ENCODE measurements at regions not wholly inside any gene's neighbourhood (a gene's known extent, or its start where the extent isn't known, plus 50 kb on each side); places are given as distances from the start of the nearest gene placed in this dataset.
A peak's percentile ranks its signal among the peaks of the same experiment; 100 is the strongest.
"Not testable (repeated sequence)": the region's sequence is repeated elsewhere in the genome, so short reads cannot be mapped to it uniquely, and the experiment has no call there.

DNA sequence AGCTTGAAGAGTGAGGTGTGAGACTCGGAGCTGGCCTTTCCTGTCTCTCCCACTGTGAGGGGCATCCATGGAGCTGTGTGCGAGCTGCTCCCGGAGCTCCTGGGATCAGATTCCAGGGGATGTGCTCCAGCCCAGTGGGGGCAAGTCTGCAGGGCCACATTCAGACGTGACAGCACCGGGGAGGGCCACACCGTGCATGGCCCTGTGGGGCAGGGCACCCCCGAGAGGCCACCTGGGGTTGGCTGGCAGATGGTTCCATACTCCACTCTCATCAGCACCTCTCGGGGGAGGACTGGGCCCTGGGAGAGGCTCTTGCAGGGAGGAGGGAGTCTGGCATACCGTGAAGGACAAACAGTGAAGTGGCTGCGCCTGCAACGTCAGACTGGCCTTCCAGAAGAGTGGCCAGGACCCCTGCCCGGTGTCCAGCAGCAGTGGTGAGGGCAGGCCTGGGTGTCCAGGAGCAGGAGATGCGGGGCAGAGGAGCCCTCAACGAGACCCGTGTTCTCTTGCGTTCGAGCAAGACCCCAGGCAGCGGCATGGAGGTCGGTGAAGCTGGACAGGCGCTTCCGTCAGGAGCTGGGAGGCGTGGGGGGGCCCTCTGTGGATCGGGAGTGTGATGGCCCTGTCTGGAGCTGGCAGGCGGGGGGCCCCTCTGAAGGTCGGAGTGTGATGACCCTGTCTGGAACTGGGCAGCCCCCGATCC lies 84.3 kb downstream of the ASB1 start:
- no peak overlapping the region for H3K27ac ChIP-seq

GRCh38 chr2:238511614-238511950 lies 84.9 kb downstream of the ASB1 start:
- Histone ChIP-seq H3K4me3 (no peak overlapping the region), H3K36me3 (no peaks in the 10 kb centered on the region), H3K9me3 (no peaks in the 10 kb centered on the region), H3K27ac (no peak overlapping the region), H3K4me1 (no peaks in the 10 kb centered on the region), H3K27me3 (no peaks in the 10 kb centered on the region)
- 91 to 92% methylated on average over 10 of the region's 10 CpGs for WGBS, 2 donors
- DNase-seq (peak in 1 of 6 donors; percentile 35), ATAC-seq (no peak), FAIRE-seq (no peak)
- intact Hi-C loops (cut with DNase I) = no loop called here
- TF ChIP-seq, protein P1, sequence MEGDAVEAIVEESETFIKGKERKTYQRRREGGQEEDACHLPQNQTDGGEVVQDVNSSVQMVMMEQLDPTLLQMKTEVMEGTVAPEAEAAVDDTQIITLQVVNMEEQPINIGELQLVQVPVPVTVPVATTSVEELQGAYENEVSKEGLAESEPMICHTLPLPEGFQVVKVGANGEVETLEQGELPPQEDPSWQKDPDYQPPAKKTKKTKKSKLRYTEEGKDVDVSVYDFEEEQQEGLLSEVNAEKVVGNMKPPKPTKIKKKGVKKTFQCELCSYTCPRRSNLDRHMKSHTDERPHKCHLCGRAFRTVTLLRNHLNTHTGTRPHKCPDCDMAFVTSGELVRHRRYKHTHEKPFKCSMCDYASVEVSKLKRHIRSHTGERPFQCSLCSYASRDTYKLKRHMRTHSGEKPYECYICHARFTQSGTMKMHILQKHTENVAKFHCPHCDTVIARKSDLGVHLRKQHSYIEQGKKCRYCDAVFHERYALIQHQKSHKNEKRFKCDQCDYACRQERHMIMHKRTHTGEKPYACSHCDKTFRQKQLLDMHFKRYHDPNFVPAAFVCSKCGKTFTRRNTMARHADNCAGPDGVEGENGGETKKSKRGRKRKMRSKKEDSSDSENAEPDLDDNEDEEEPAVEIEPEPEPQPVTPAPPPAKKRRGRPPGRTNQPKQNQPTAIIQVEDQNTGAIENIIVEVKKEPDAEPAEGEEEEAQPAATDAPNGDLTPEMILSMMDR (IDR thresholded peaks at IDR 0.05) = no peak

More for the DNA sequence above, 84.3 kb downstream of the ASB1 start:
- peak in 2 of 6 donors; percentile 45 to 58 for DNase-seq
- intact Hi-C loops (cut with DNase I) = no loop called here
- WGBS, 2 donors = 82 to 89% methylated on average over 26 of the region's 26 CpGs
- Histone ChIP-seq H3K27me3 (no peaks in the 10 kb centered on the region), H3K9me3 (no peaks in the 10 kb centered on the region), H3K4me1 (no peaks in the 10 kb centered on the region), H3K4me3 (no peak overlapping the region), H3K36me3 (no peaks in the 10 kb centered on the region)
- no peak for ATAC-seq
- no peak for FAIRE-seq
- TF ChIP-seq, protein P1 (IDR thresholded peaks at IDR 0.05) = no peak

DNA sequence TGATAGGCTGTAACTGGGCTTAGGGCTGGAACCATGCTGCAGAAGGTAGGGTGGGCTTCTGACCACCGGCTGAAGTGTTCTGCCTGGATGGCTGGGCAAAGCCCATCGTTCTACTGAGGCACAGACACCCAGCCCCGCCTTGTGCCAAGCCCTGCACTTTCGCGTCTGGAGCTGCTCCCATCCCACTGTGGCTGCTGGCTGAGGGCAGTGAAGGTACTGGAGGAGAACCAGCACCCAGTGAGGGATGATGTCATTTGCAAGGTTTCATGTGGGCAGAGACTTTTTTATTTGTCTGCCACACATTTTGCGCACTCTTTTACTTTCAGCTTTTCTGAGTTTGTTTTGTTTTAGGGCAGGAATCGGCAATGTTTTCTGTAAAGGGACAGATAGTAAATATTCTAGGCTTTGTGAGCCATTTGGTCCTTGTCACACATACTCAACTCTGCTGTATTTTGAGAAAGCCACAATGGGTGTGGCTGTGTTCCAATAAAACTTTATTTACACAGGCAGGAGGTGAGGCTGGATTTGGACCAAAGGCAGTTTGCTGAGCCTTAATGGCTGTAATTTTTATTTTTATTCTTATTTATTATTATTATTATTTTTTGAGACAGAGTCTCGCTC lies 85.6 kb downstream of the ASB1 start:
- H3K4me1 ChIP-seq = no peaks in the 10 kb centered on the region
- ATAC-seq = no peak
- H3K36me3 ChIP-seq = no peaks in the 10 kb centered on the region
- DNase-seq = peak in 1 of 6 donors; percentile 10
- H3K9me3 ChIP-seq = no peaks in the 10 kb centered on the region
- TF ChIP-seq, protein P1 (IDR thresholded peaks at IDR 0.05) = no peak
- no peaks in the 10 kb centered on the region for H3K27me3 ChIP-seq
- H3K4me3 ChIP-seq = no peak overlapping the region
- FAIRE-seq = no peak
- H3K27ac ChIP-seq = no peak overlapping the region
- 91 to 95% methylated on average over 8 of the region's 8 CpGs for WGBS, 2 donors
- intact Hi-C loops (cut with DNase I) = no loop called here

DNA sequence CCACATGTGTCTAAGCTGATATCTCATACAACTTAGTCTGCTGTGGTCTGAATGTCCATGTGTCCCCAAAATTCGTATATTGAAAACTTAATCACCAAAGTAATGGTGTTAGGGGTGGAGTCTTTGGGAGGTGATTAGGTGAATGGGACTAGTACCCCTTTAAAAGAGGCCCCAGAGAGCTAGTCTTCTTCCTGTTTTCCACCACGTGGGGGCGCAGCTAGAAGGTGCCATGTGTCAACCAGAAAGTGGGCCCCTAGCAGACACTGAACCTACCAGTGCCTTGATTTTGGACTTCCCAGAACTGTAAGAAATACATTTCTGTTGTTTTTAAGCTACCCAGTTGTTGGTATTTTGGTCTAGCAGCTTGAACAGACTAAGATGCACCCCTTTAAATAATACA lies 86.6 kb downstream of the ASB1 start:
- ATAC-seq (no peak), DNase-seq (peak in 1 of 6 donors; percentile 39)
- H3K36me3 ChIP-seq = no peaks in the 10 kb centered on the region

GRCh38 chr2:238514024-238514423 lies 87.3 kb downstream of the ASB1 start:
- ATAC-seq; H3K9me3 ChIP-seq; H3K36me3 ChIP-seq; H3K27me3 ChIP-seq; intact Hi-C loops (cut with DNase I); H3K4me1 ChIP-seq; H3K27ac ChIP-seq; FAIRE-seq; H3K4me3 ChIP-seq: not testable (repeated sequence)
- DNase-seq = peak in 1 of 6 donors; percentile 17
- WGBS, 2 donors = 94 to 98% methylated on average over 23 of the region's 23 CpGs

More for the DNA sequence above, 86.6 kb downstream of the ASB1 start:
- Histone ChIP-seq H3K9me3 (no peaks in the 10 kb centered on the region), H3K4me3 (no peak overlapping the region), H3K27ac (no peak overlapping the region), H3K27me3 (no peaks in the 10 kb centered on the region), H3K4me1 (no peaks in the 10 kb centered on the region)
- intact Hi-C loops (cut with DNase I) = no loop called here
- no peak for FAIRE-seq
- TF ChIP-seq, protein P1 (IDR thresholded peaks at IDR 0.05) = no peak
- 43 to 47% methylated on average over 3 of the region's 3 CpGs for WGBS, 2 donors

Data from pancreas (tissue), 10 donors.